ENCODE measurements at regions not wholly inside any gene's neighbourhood (a gene's known extent, or its start where the extent isn't known, plus 50 kb on each side); places are given as distances from the start of the nearest gene placed in this dataset.

DNA sequence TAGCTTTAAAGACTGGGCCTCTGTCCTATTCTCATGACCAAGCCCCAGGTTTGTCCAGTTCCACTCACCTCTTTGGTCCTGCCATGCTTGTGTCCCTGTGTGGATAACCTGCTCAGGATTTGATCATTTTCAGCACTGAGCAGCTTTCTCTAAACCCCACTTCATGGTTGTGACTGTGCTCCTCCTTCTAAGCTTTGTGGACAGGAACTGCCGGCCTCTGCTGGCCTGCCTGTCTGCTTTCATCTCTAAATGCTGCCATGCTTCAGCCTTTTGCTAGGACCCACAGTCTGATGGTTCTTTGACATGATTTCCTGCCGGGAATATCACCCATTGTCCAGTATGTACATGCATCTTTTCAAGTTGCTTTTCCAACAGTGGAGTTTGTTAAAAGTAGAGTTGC is 53.9 kb upstream of the STXBP6 start:
- H3K4me1 ChIP-seq (ENCODE audit: insufficient read depth, poor library complexity, severe bottlenecking), result no peaks in the 10 kb centered on the region
- no peaks in the 10 kb centered on the region for H3K9me3 ChIP-seq (ENCODE audit: severe bottlenecking)
- TF ChIP-seq CTCF (IDR thresholded peaks at IDR 0.05; ENCODE audit: poor library complexity, severe bottlenecking), result no peak
- H3K36me3 ChIP-seq (ENCODE audit: low read depth), result no peaks in the 10 kb centered on the region
- no peak for DNase-seq (ENCODE audit: low spot score)
- no peaks in the 10 kb centered on the region for H3K27me3 ChIP-seq (ENCODE audit: insufficient read depth, poor library complexity, severe bottlenecking)
- no peak for ATAC-seq (ENCODE audit: low read depth)
- no peak overlapping the region for H3K4me3 ChIP-seq (ENCODE audit: severe bottlenecking)
- H3K27ac ChIP-seq (ENCODE audit: poor library complexity, severe bottlenecking), result no peak overlapping the region

DNA sequence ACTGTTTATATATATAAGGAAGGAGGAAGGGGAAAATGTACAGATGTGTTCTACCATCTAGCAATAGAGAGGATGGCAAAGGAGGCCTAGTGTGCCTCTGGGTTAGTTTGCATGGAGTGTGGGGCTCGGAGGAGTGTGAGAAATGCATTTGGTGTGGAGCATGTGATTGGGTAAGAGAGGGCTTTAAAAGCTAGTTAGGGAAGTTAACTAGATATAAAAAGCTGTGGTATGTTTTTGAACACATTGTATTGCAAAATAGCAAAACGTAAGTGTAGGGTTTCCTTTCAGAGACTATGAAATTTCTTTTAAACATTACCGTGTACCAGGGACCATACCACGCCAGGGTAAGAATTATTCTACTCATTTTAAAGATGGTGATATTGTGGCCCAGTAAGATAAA is 53.3 kb upstream of the STXBP6 start:
- Histone ChIP-seq H3K4me3 (ENCODE audit: severe bottlenecking) (no peak overlapping the region), H3K27ac (ENCODE audit: poor library complexity, severe bottlenecking) (no peak overlapping the region), H3K27me3 (ENCODE audit: insufficient read depth, poor library complexity, severe bottlenecking) (no peaks in the 10 kb centered on the region), H3K36me3 (ENCODE audit: low read depth) (no peaks in the 10 kb centered on the region), H3K4me1 (ENCODE audit: insufficient read depth, poor library complexity, severe bottlenecking) (no peaks in the 10 kb centered on the region), H3K9me3 (ENCODE audit: severe bottlenecking) (no peaks in the 10 kb centered on the region)
- ATAC-seq (ENCODE audit: low read depth) (no peak), DNase-seq (ENCODE audit: low spot score) (no peak)
- TF ChIP-seq CTCF (IDR thresholded peaks at IDR 0.05; ENCODE audit: poor library complexity, severe bottlenecking), result no peak

DNA sequence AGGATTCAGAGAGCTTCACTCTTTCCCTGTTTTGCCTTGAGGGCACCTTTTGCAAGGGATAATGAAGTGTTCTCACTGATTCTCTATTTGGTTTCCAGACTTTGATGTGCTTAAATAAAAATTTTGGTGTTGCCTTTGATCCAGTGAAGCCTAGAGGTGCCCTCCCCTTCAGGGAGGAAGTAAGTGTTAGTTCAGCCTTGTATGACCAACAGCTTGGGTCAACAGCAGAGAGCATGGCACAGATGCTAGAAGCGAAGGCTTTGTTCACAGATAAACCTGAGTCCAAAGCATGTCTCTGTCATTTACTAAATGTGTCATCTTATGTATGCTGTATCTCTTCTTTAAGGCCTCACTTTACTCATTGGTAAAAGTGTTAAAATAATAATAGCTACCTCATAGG is 52.8 kb upstream of the STXBP6 start:
- H3K36me3 ChIP-seq (ENCODE audit: low read depth), result no peaks in the 10 kb centered on the region
- no peak overlapping the region for H3K27ac ChIP-seq (ENCODE audit: poor library complexity, severe bottlenecking)
- H3K4me1 ChIP-seq (ENCODE audit: insufficient read depth, poor library complexity, severe bottlenecking), result no peaks in the 10 kb centered on the region
- TF ChIP-seq CTCF (IDR thresholded peaks at IDR 0.05; ENCODE audit: poor library complexity, severe bottlenecking), result no peak
- ATAC-seq (ENCODE audit: low read depth) (no peak), DNase-seq (ENCODE audit: low spot score) (no peak)
- no peak overlapping the region for H3K4me3 ChIP-seq (ENCODE audit: severe bottlenecking)
- H3K9me3 ChIP-seq (ENCODE audit: severe bottlenecking), result no peaks in the 10 kb centered on the region
- no peaks in the 10 kb centered on the region for H3K27me3 ChIP-seq (ENCODE audit: insufficient read depth, poor library complexity, severe bottlenecking)

- Histone ChIP-seq H3K4me1 (ENCODE audit: insufficient read depth, poor library complexity, severe bottlenecking) (no peaks in the 10 kb centered on the region), H3K36me3 (ENCODE audit: low read depth) (no peaks in the 10 kb centered on the region), H3K27me3 (ENCODE audit: insufficient read depth, poor library complexity, severe bottlenecking) (no peaks in the 10 kb centered on the region), H3K27ac (ENCODE audit: poor library complexity, severe bottlenecking) (no peak overlapping the region), H3K4me3 (ENCODE audit: severe bottlenecking) (no peak overlapping the region), H3K9me3 (ENCODE audit: severe bottlenecking) (no peaks in the 10 kb centered on the region)
- no peak for ATAC-seq (ENCODE audit: low read depth)
- TF ChIP-seq CTCF (IDR thresholded peaks at IDR 0.05; ENCODE audit: poor library complexity, severe bottlenecking), result no peak
- no peak for DNase-seq (ENCODE audit: low spot score)
Measured at GRCh38 chr14:25101276-25101675, 51.3 kb upstream of the STXBP6 start.

Data from RWPE2 (cell line).